HCT116 (cell line): ENCODE measurements at regions not wholly inside any gene's neighbourhood (a gene's known extent, or its start where the extent isn't known, plus 50 kb on each side); places are given as distances from the start of the nearest gene placed in this dataset.

Experiments used
- ATAC-seq: fragments of 200-7000 bp; cut with Tn5 transposase; 2 replicates; pipeline ENCODE4 v1.9.1; 2020; ENCODE audit warnings: mild to moderate bottlenecking, moderate library complexity
- BruUV-seq: library from RNA; stranded (reverse); fragments of 400-500 nt; replicated peaks from 2 replicates; lab custom pipeline; 2021; lab: Mats Ljungman, UMichigan
- CTCF ChIA-PET: fragments of 300-600 bp; sonication (Branson Sonifier 250); formaldehyde crosslinking; loops from one replicate; lab custom pipeline; 2021; ENCODE audit warnings: antibody characterized with exemption; lab: Charles Lee
- POLR2A ChIA-PET: fragments of 300-600, 350-600 bp; sonication (Branson Sonifier 250); formaldehyde crosslinking; loops from one replicate; lab custom pipeline; 2021; ENCODE audit warnings: antibody characterized with exemption; lab: Charles Lee
- RAD21 ChIA-PET, 2 experiments: fragments of 300-600 bp; sonication (Branson Sonifier 250); formaldehyde crosslinking; loops; one replicate each; lab custom pipeline; 2023; ENCODE audit warnings: low total read pairs in 2 of 2; ENCODE audit not compliant: uncharacterized antibody in 2 of 2, unreplicated experiment in 2 of 2, low non-redundant PET in 1 of 2; lab: Charles Lee
- DNase-seq: peaks from one replicate; pipeline ENCODE4 v3.0.0-alpha.2; 2010; ENCODE audit warnings: low read depth, low spot score
- H2AFZ ChIP-seq: fragments of 200-600 bp; shearing (Covaris generic), sonication (generic); 2 replicates; pipeline ENCODE4 v1.6.1; 2017; ENCODE audit warnings: low read depth, mixed run types, mixed read lengths, antibody characterized with exemption, low read length; ENCODE audit not compliant: poor library complexity, severe bottlenecking
- H3K27ac ChIP-seq: 2 replicates; pipeline ENCODE4 v1.5.1; 2012; ENCODE audit warnings: low read depth, low read length
- H3K27me3 ChIP-seq: fragments of 200-600 bp; sonication (generic); 2 replicates; pipeline ENCODE4 v1.6.1; 2016; ENCODE audit warnings: mixed run types, low read length, mixed read lengths; ENCODE audit not compliant: insufficient read depth
- H3K36me3 ChIP-seq, 2 experiments: fragments of 200-500 bp in 1 of 2; fragments of 200-600 bp in 1 of 2; sonication (Bioruptor generic) in 1 of 2; sonication (generic) in 1 of 2; 2 replicates each; pipeline versions ENCODE4 v1.5.1 to v1.6.1; 2014 to 2016; ENCODE audit warnings: low read length in 2 of 2, inconsistent platforms in 1 of 2, mixed read lengths in 1 of 2, mixed run types in 1 of 2; ENCODE audit not compliant: insufficient read depth in 2 of 2, control insufficient read depth in 1 of 2
- H3K4me1 ChIP-seq, 2 experiments: fragments of 200-600 bp in 1 of 2; sonication (generic) in 1 of 2; 2 replicates each; pipeline versions ENCODE4 v1.5.1 to v1.6.1; 2012 to 2017; ENCODE audit warnings: low read length in 2 of 2, inconsistent platforms in 1 of 2, mild to moderate bottlenecking in 1 of 2, mixed read lengths in 1 of 2, mixed run types in 1 of 2, moderate library complexity in 1 of 2; ENCODE audit not compliant: insufficient read depth in 2 of 2, control insufficient read depth in 1 of 2
- H3K4me2 ChIP-seq: fragments of 200-600 bp; sonication (generic); 2 replicates; pipeline ENCODE4 v1.6.1; 2017; ENCODE audit warnings: mixed run types, low read length, mixed read lengths
- H3K4me3 ChIP-seq, 2 experiments: fragments of 200-600 bp in 1 of 2; sonication (generic) in 1 of 2; replicated peaks in 1 of 2; 2 replicates each; pipeline ENCODE4 v1.5.1; 2011 to 2016; ENCODE audit warnings: low read length in 2 of 2, control low read depth in 1 of 2, low read depth in 1 of 2, mild to moderate bottlenecking in 1 of 2, mixed read lengths in 1 of 2, mixed run types in 1 of 2
- H3K79me2 ChIP-seq: fragments of 200-600 bp; sonication (generic); 2 replicates; pipeline ENCODE4 v1.6.1; 2017; ENCODE audit warnings: mild to moderate bottlenecking, mixed run types, low read length, moderate library complexity, mixed read lengths; ENCODE audit not compliant: insufficient read depth
- H3K9ac ChIP-seq: fragments of 200-600 bp; sonication (generic); 2 replicates; pipeline ENCODE4 v1.6.1; 2016; ENCODE audit warnings: low read length, mixed read lengths
- H3K9me2 ChIP-seq: fragments of 200-600 bp; sonication (generic), shearing (Covaris generic); 2 replicates; pipeline ENCODE4 v1.6.1; 2017; ENCODE audit warnings: mixed run types, mild to moderate bottlenecking, moderate library complexity; ENCODE audit not compliant: insufficient read depth
- H3K9me3 ChIP-seq, 2 experiments: fragments of 200-500 bp in 1 of 2; fragments of 200-600 bp in 1 of 2; sonication (Bioruptor generic) in 1 of 2; sonication (generic) in 1 of 2; 2 replicates each; pipeline ENCODE4 v1.6.1; 2014 to 2017; ENCODE audit warnings: low read length in 2 of 2, mixed read lengths in 2 of 2, inconsistent platforms in 1 of 2, low read depth in 1 of 2, mild to moderate bottlenecking in 1 of 2, mixed run types in 1 of 2, moderate library complexity in 1 of 2; ENCODE audit not compliant: control insufficient read depth in 1 of 2, insufficient read depth in 1 of 2
- H4K20me1 ChIP-seq: fragments of 200-600 bp; sonication (generic), shearing (Covaris generic); 2 replicates; pipeline ENCODE4 v1.6.1; 2017; ENCODE audit warnings: mixed run types, mild to moderate bottlenecking, moderate library complexity; ENCODE audit not compliant: insufficient read depth
- CTCF ChIP-seq, 3 experiments: fragments of 200-600 bp in 1 of 3; sonication (generic) in 1 of 3; IDR thresholded peaks in 2 of 3; conservative IDR thresholded peaks in 1 of 3; 2 replicates each; pipeline ENCODE4 v1.5.1; 2012 to 2017; ENCODE audit warnings: low read depth in 2 of 3, low read length in 2 of 3, antibody characterized with exemption in 1 of 3, borderline replicate concordance in 1 of 3, control low read depth in 1 of 3, mild to moderate bottlenecking in 1 of 3, mixed read lengths in 1 of 3, mixed run types in 1 of 3, moderate library complexity in 1 of 3; ENCODE audit not compliant: insufficient read depth in 1 of 3
- EGR1 ChIP-seq: IDR thresholded peaks from 2 replicates; pipeline ENCODE4 v1.6.1; 2012; ENCODE audit warnings: low read depth
- ELF1 ChIP-seq: IDR thresholded peaks from 2 replicates; pipeline ENCODE4 v1.6.1; 2012; ENCODE audit warnings: low read depth, borderline replicate concordance
- EZH2 ChIP-seq: fragments of 200-600 bp; sonication (generic); IDR thresholded peaks from 2 replicates; pipeline ENCODE4 v1.6.1; 2017; ENCODE audit warnings: antibody characterized with exemption, mixed run types
- REST ChIP-seq: IDR thresholded peaks from 2 replicates; pipeline ENCODE4 v1.6.1; 2012; ENCODE audit warnings: low read depth
- SIN3A ChIP-seq: IDR thresholded peaks from 2 replicates; pipeline ENCODE4 v1.6.1; 2012; ENCODE audit warnings: low read depth
- SP1 ChIP-seq: IDR thresholded peaks from 2 replicates; pipeline ENCODE4 v1.6.1; 2012; ENCODE audit warnings: low read depth
- intact Hi-C: fragments of 100-400 bp; cut with micrococcal nuclease; formaldehyde crosslinking; loops from 2 replicates; pipeline ENCODE4 v1.10.0; 2022

GRCh38 chr4:16450031-16450430 is 223.8 kb upstream of the TAPT1 start (continued):
- no peak for TF ChIP-seq REST
- no peak for TF ChIP-seq SIN3A
- no peak for TF ChIP-seq ELF1
- TF ChIP-seq CTCF (IDR thresholded peaks at IDR 0.05 in 2 of 3, conservative IDR thresholded peaks at IDR 0.05 in 1 of 3; ENCODE audit: borderline replicate concordance in 1 of 3, insufficient read depth in 1 of 3, low read depth in 2 of 3, low read length in 2 of 3): no peak
- TF ChIP-seq SP1: no peak

- ATAC-seq (no peak), DNase-seq (no peak)
- no peak overlapping the region for H3K9ac ChIP-seq
- H3K36me3 ChIP-seq: no peaks in the 10 kb centered on the region
- intact Hi-C loops: loop anchor here (10.0 kb wide), 2 partner anchors 425 to 875 kb away; no protein-coding TSS in a partner anchor
- no peak overlapping the region for H3K4me3 ChIP-seq
- H3K27ac ChIP-seq: no peak overlapping the region
- H2AFZ ChIP-seq: no peak overlapping the region
- ChIA-PET POLR2A (no interaction called here), RAD21 (no interaction called here), CTCF (no interaction called here)
- H3K4me2 ChIP-seq: no peak overlapping the region
- 0 out of 2 replicates have a peak, but pooled peaks cover 4% of the 10 kb centered on the region for H3K27me3 ChIP-seq
- no peaks in the 10 kb centered on the region for H3K9me3 ChIP-seq
- H4K20me1 ChIP-seq: no peaks in the 10 kb centered on the region
- TF ChIP-seq EGR1: no peak
- no peak for TF ChIP-seq EZH2
- H3K79me2 ChIP-seq: no peaks in the 10 kb centered on the region
- no peaks in the 10 kb centered on the region for H3K9me2 ChIP-seq
- no TSS peak for BruUV-seq
- H3K4me1 ChIP-seq: no peaks in the 10 kb centered on the region
These were observed 223.1 kb upstream of the TAPT1 start for GRCh38 chr4:16449406-16449805.
